Keratinocyte (primary cell): ENCODE measurements at regions not wholly inside any gene's neighbourhood (a gene's known extent, or its start where the extent isn't known, plus 50 kb on each side); places are given as distances from the start of the nearest gene placed in this dataset.

Experiments used
- DNase-seq: peaks from one replicate; pipeline ENCODE4 v3.0.0-alpha.2; 2011; ENCODE audit warnings: low read depth, missing footprints, low spot score
- FAIRE-seq: peaks from 2 replicates; lab custom pipeline; 2011; peaks lifted over from hg19 to GRCh38; lab: Jason Lieb, UNC
- H2AFZ ChIP-seq: 2 replicates; pipeline ENCODE4 v1.6.0; 2012; ENCODE audit warnings: low read length, control low read depth, inconsistent platforms; ENCODE audit not compliant: control insufficient read depth
- H3K27ac ChIP-seq: 2 replicates; pipeline ENCODE4 v1.5.1; 2011; ENCODE audit warnings: low read length; ENCODE audit not compliant: control insufficient read depth, insufficient read depth
- H3K27me3 ChIP-seq: 3 replicates; pipeline ENCODE4 v1.6.0; 2011; ENCODE audit warnings: low read length; ENCODE audit not compliant: control insufficient read depth, insufficient read depth; ENCODE audit errors: extremely low read depth
- H3K36me3 ChIP-seq, 2 experiments: 2 replicates in 1 of 2; 3 replicates in 1 of 2; pipeline ENCODE4 v1.5.1; 2011; ENCODE audit warnings: low read length in 2 of 2, mild to moderate bottlenecking in 1 of 2; ENCODE audit not compliant: control insufficient read depth in 2 of 2, insufficient read depth in 2 of 2; ENCODE audit errors: extremely low read depth in 1 of 2
- H3K4me1 ChIP-seq: 3 replicates; pipeline ENCODE4 v1.5.1; 2011; ENCODE audit warnings: low read length; ENCODE audit not compliant: control insufficient read depth, insufficient read depth; ENCODE audit errors: extremely low read depth
- H3K4me2 ChIP-seq: 3 replicates; pipeline ENCODE4 v1.6.0; 2011; ENCODE audit warnings: low read depth, low read length; ENCODE audit not compliant: control insufficient read depth, insufficient read depth; ENCODE audit errors: extremely low read depth
- H3K4me3 ChIP-seq, 3 experiments: fragments of 200-600 bp in 1 of 3; sonication (generic) in 1 of 3; 2 replicates in 2 of 3; 3 replicates in 1 of 3; pipeline ENCODE4 v1.5.1; 2011 to 2016; ENCODE audit warnings: low read length in 3 of 3, mild to moderate bottlenecking in 3 of 3, control low read depth in 2 of 3, inconsistent platforms in 1 of 3, low read depth in 1 of 3, mixed read lengths in 1 of 3, mixed run types in 1 of 3, moderate library complexity in 1 of 3; ENCODE audit not compliant: control insufficient read depth in 2 of 3, insufficient read depth in 2 of 3; ENCODE audit errors: extremely low read depth in 1 of 3
- H3K79me2 ChIP-seq: 2 replicates; pipeline ENCODE4 v1.6.0; 2012; ENCODE audit warnings: low read length; ENCODE audit not compliant: control insufficient read depth, insufficient read depth
- H3K9ac ChIP-seq: 3 replicates; pipeline ENCODE4 v1.6.0; 2011; ENCODE audit warnings: low read length; ENCODE audit not compliant: control insufficient read depth, insufficient read depth; ENCODE audit errors: extremely low read depth
- H3K9me1 ChIP-seq: 3 replicates; pipeline ENCODE4 v1.6.0; 2011; ENCODE audit warnings: low read length; ENCODE audit not compliant: control insufficient read depth, insufficient read depth; ENCODE audit errors: extremely low read depth
- H3K9me3 ChIP-seq: 2 replicates; pipeline ENCODE4 v1.5.1; 2012; ENCODE audit warnings: low read depth, low read length; ENCODE audit not compliant: control insufficient read depth
- H4K20me1 ChIP-seq: 3 replicates; pipeline ENCODE4 v1.6.0; 2011; ENCODE audit warnings: low read length; ENCODE audit not compliant: control insufficient read depth, insufficient read depth; ENCODE audit errors: extremely low read depth
- EZH2 ChIP-seq: IDR thresholded peaks from one replicate; pipeline ENCODE4 v1.6.1; 2012; ENCODE audit warnings: inconsistent platforms, mild to moderate bottlenecking, low read length, moderate library complexity
- dilution Hi-C: fragments of 300-500 bp; cut with MboI; formaldehyde crosslinking; loops from one replicate; pipeline ENCODE4 v1.7.0; 2020; ENCODE audit warnings: low sequenced_read_pairs; ENCODE audit not compliant: extremely low pct_ligation_motif_present
- TF ChIP-seq, protein P1 (sequence below), 3 experiments: IDR thresholded peaks in 1 of 3; conservative IDR thresholded peaks in 1 of 3; optimal IDR thresholded peaks in 1 of 3; 2 replicates in 2 of 3; 3 replicates in 1 of 3; pipeline versions ENCODE3 to v1.5.1; 2011; ENCODE audit warnings: low read length in 3 of 3, mild to moderate bottlenecking in 3 of 3, moderate library complexity in 2 of 3, control low read depth in 1 of 3, inconsistent platforms in 1 of 3; ENCODE audit not compliant: insufficient read depth in 2 of 3; ENCODE audit errors: extremely low read depth in 1 of 3

DNA sequence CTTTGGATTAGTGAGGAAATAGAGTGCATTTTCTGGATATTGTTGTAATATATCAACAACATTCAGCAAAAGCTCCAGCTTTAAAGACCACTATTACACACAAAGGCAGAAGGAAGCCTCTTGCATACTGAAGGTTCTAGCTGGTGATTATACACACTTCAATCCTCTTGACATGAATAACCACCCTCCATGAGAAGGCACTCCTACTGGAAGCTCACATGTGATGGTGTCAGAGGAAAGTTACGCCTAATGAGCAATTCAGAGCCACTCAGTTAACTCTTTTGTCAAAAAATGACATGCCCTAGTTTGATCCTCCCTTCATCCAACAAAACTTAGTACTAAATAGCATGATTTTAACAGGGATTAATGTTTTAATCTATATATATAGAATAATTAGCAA, 124.6 kb upstream of the LYSMD4 start:
- no peak for FAIRE-seq
- no peaks in the 10 kb centered on the region for H3K4me1 ChIP-seq
- H3K4me2 ChIP-seq, result no peak overlapping the region
- no peak overlapping the region for H3K4me3 ChIP-seq
- H3K36me3 ChIP-seq, result no peaks in the 10 kb centered on the region
- H3K9me3 ChIP-seq, result no peaks in the 10 kb centered on the region
- dilution Hi-C loops, result no loop called here
- TF ChIP-seq EZH2, result no peak
- TF ChIP-seq, protein P1, sequence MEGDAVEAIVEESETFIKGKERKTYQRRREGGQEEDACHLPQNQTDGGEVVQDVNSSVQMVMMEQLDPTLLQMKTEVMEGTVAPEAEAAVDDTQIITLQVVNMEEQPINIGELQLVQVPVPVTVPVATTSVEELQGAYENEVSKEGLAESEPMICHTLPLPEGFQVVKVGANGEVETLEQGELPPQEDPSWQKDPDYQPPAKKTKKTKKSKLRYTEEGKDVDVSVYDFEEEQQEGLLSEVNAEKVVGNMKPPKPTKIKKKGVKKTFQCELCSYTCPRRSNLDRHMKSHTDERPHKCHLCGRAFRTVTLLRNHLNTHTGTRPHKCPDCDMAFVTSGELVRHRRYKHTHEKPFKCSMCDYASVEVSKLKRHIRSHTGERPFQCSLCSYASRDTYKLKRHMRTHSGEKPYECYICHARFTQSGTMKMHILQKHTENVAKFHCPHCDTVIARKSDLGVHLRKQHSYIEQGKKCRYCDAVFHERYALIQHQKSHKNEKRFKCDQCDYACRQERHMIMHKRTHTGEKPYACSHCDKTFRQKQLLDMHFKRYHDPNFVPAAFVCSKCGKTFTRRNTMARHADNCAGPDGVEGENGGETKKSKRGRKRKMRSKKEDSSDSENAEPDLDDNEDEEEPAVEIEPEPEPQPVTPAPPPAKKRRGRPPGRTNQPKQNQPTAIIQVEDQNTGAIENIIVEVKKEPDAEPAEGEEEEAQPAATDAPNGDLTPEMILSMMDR (optimal IDR thresholded peaks at IDR 0.05 in 1 of 3, IDR thresholded peaks at IDR 0.05 in 1 of 3, conservative IDR thresholded peaks at IDR 0.05 in 1 of 3; ENCODE audit: extremely low read depth in 1 of 3, insufficient read depth in 2 of 3, low read length in 3 of 3), result no peak
- H3K79me2 ChIP-seq, result no peaks in the 10 kb centered on the region
- H3K27ac ChIP-seq, result no peak overlapping the region
- no peak overlapping the region for H2AFZ ChIP-seq
- no peak for DNase-seq
- no peak overlapping the region for H3K9ac ChIP-seq
- no peaks in the 10 kb centered on the region for H3K27me3 ChIP-seq
- no peaks in the 10 kb centered on the region for H4K20me1 ChIP-seq
- no peaks in the 10 kb centered on the region for H3K9me1 ChIP-seq

- Histone ChIP-seq H3K36me3 (no peaks in the 10 kb centered on the region), H3K9me1 (no peaks in the 10 kb centered on the region), H4K20me1 (no peaks in the 10 kb centered on the region), H3K9me3 (no peaks in the 10 kb centered on the region), H3K4me3 (no peak overlapping the region), H3K27me3 (no peaks in the 10 kb centered on the region), H3K27ac (no peak overlapping the region), H3K4me2 (no peak overlapping the region), H3K4me1 (no peaks in the 10 kb centered on the region), H2AFZ (no peak overlapping the region), H3K79me2 (no peaks in the 10 kb centered on the region), H3K9ac (no peak overlapping the region)
- TF ChIP-seq EZH2, result no peak
- TF ChIP-seq, protein P1 (optimal IDR thresholded peaks at IDR 0.05 in 1 of 3, IDR thresholded peaks at IDR 0.05 in 1 of 3, conservative IDR thresholded peaks at IDR 0.05 in 1 of 3; ENCODE audit: extremely low read depth in 1 of 3, insufficient read depth in 2 of 3, low read length in 3 of 3), result no peak
- FAIRE-seq, result no peak
- DNase-seq, result no peak
- dilution Hi-C loops, result no loop called here
Measured at GRCh38 chr15:99850517-99850916, 117.3 kb upstream of the LYSMD4 start.
